NCI-H2029 treated with DMSO at 0.1 percent for 48 hours (cell line): ENCODE measurements at regions not wholly inside any gene's neighbourhood (a gene's known extent, or its start where the extent isn't known, plus 50 kb on each side); places are given as distances from the start of the nearest gene placed in this dataset.

ENCODE experiments used
- DNase-seq: peaks from one replicate; lab custom pipeline; 2025; lab: John Stamatoyannopoulos, UW

- no peak for DNase-seq
These were observed 569.1 kb downstream of the INHBA start for GRCh38 chr7:41133690-41134299.

- DNase-seq = no peak
These were observed 570.9 kb downstream of the INHBA start for GRCh38 chr7:41131956-41132355.

GRCh38 chr7:41130561-41131236 lies 572.2 kb downstream of the INHBA start:
- no peak for DNase-seq

- no peak for DNase-seq
These were observed 572.8 kb downstream of the INHBA start for GRCh38 chr7:41130086-41130485.

GRCh38 chr7:41125343-41125742 lies 577.5 kb downstream of the INHBA start:
- no peak for DNase-seq

GRCh38 chr7:41122256-41122987 lies 580.5 kb downstream of the INHBA start:
- no peak for DNase-seq

GRCh38 chr7:41121228-41121627 lies 581.7 kb downstream of the INHBA start:
- DNase-seq = no peak

- no peak for DNase-seq
These were observed 584.4 kb downstream of the INHBA start for GRCh38 chr7:41118486-41118885.

GRCh38 chr7:41117431-41117830 lies 585.5 kb downstream of the INHBA start:
- DNase-seq = no peak

- DNase-seq = no peak
These were observed 586.1 kb downstream of the INHBA start for GRCh38 chr7:41116817-41117216.

GRCh38 chr7:41116337-41116736 lies 586.6 kb downstream of the INHBA start:
- DNase-seq = no peak

- no peak for DNase-seq
These were observed 588.2 kb downstream of the INHBA start for GRCh38 chr7:41114691-41115090.

- DNase-seq = no peak
These were observed 588.8 kb downstream of the INHBA start for GRCh38 chr7:41114131-41114530.

GRCh38 chr7:41113719-41114118 lies 589.2 kb downstream of the INHBA start:
- DNase-seq = no peak

- DNase-seq = no peak
These were observed 592.7 kb downstream of the INHBA start for GRCh38 chr7:41110186-41110585.

GRCh38 chr7:41108821-41109220 lies 594.1 kb downstream of the INHBA start:
- no peak for DNase-seq

GRCh38 chr7:41107938-41108448 lies 594.9 kb downstream of the INHBA start:
- DNase-seq = no peak

GRCh38 chr7:41107330-41107937 lies 595.5 kb downstream of the INHBA start:
- no peak for DNase-seq

GRCh38 chr7:41104631-41105030 lies 598.3 kb downstream of the INHBA start:
- no peak for DNase-seq

- no peak for DNase-seq
These were observed 599.6 kb downstream of the INHBA start for GRCh38 chr7:41103331-41103730.

GRCh38 chr7:41098846-41099245 lies 604.0 kb downstream of the INHBA start:
- no peak for DNase-seq

- DNase-seq = no peak
These were observed 604.5 kb downstream of the INHBA start for GRCh38 chr7:41098402-41098801.

GRCh38 chr7:41097501-41097900 lies 605.4 kb downstream of the INHBA start:
- DNase-seq = no peak
